Dendritic cell treated with granulocyte-macrophage colony-stimulating factor and Interleukin-4, amounts not matched to agents 40 ng/mL and 50 ng/mL, for 4 days (primary cell): ENCODE measurements at regions not wholly inside any gene's neighbourhood (a gene's known extent, or its start where the extent isn't known, plus 50 kb on each side); places are given as distances from the start of the nearest gene placed in this dataset.

Source experiments
- H3K27ac Mint-ChIP-seq: one replicate; pipeline ENCODE4 v1.8.0; 2022; ENCODE audit warnings: mild to moderate bottlenecking, mixed read lengths
- H3K27me3 Mint-ChIP-seq: one replicate; pipeline ENCODE4 v1.8.0; 2022; ENCODE audit warnings: mild to moderate bottlenecking, mixed read lengths
- H3K36me3 Mint-ChIP-seq: one replicate; pipeline ENCODE4 v1.8.0; 2022; ENCODE audit warnings: low read depth, mixed read lengths
- H3K4me1 Mint-ChIP-seq: one replicate; pipeline ENCODE4 v1.8.0; 2022; ENCODE audit warnings: low read depth, mixed read lengths
- H3K4me3 Mint-ChIP-seq: one replicate; pipeline ENCODE4 v1.8.0; 2022; ENCODE audit warnings: mild to moderate bottlenecking, moderate library complexity, mixed read lengths
- H3K9me3 Mint-ChIP-seq: one replicate; pipeline ENCODE4 v1.8.0; 2022; ENCODE audit warnings: mixed read lengths
- intact Hi-C: fragments of 100-400 bp; cut with micrococcal nuclease; formaldehyde crosslinking; loops from one replicate; pipeline ENCODE4 v1.15.0; 2022

DNA sequence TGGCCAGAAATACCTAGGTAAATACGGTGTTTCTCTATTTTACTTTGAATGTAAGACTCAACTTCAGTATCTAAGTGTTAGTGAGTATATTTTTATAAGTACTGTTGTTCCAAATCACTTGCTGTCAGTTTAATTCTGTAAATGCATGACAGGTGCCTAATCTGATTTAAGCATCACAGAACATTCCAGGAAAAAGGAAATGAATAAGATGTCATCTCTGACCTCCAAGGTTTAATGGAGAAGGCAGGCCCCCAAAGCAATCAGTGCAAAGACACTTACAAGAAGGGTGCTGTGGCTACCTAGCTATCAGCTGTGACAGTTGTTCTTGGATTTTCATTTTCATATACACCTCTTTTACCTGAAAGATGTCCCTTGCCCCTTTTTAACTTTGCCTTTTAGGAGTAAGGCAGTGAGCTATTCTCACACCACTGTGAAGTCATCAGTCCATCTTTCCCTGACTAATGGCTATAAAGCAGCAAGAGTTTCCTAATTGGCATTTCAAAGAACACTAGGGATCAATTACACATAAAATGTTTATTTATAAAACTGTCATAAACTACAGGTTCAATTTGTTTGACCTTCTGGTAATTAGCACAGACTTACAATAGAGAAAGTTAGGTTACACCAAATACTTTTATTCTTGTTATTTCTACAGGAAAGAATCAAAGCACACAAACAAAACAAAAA is 427.6 kb downstream of the SPRY2 start:
- no peaks in the 10 kb centered on the region for H3K36me3 Mint-ChIP-seq
- H3K9me3 Mint-ChIP-seq, result no peaks in the 10 kb centered on the region
- no peak overlapping the region for H3K4me3 Mint-ChIP-seq
- no peak overlapping the region for H3K27ac Mint-ChIP-seq
- intact Hi-C loops, result no loop called here
- H3K4me1 Mint-ChIP-seq, result peaks cover 11% of the 10 kb centered on the region
- no peaks in the 10 kb centered on the region for H3K27me3 Mint-ChIP-seq

- H3K27ac Mint-ChIP-seq, result no peak overlapping the region
- peaks cover 6% of the 10 kb centered on the region for H3K4me1 Mint-ChIP-seq
- intact Hi-C loops, result no loop called here
- H3K9me3 Mint-ChIP-seq, result no peaks in the 10 kb centered on the region
- H3K36me3 Mint-ChIP-seq, result no peaks in the 10 kb centered on the region
- no peak overlapping the region for H3K4me3 Mint-ChIP-seq
- no peaks in the 10 kb centered on the region for H3K27me3 Mint-ChIP-seq
Observed at GRCh38 chr13:79912403-79912802, 428.5 kb downstream of the SPRY2 start.

DNA sequence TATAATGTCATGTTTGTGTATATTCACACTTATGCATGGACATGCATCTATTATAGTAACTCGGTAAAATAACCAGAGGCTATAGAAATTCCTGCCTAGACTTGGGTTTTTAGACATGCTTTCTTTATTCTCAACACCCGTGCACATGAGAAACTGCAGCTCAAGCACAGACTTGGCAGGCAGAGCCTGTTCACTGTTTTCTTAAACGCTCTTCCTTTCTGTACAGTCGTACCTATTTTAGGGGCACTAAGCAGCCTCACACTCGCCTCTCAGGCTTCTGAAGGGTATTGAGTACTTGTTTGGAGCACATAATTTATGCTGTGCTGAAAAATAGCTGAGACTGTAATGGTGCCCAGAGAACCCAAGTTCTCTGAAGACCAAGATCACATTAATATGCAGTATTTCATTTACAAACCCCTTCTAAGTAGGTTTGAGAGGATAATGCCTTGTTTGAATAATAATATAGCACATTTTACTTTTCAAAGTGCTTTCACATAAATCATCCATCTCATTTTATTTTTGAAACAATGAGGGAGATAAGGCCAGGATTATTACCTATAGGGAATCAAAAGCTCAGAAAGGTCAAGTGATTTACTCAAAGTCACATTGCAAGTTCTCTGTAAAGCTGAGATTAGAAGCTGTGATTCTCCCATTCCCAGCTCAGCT is 429.9 kb downstream of the SPRY2 start:
- Mint-ChIP-seq H3K36me3 (no peaks in the 10 kb centered on the region), H3K27me3 (no peaks in the 10 kb centered on the region), H3K4me3 (no peak overlapping the region), H3K4me1 (peaks cover 6% of the 10 kb centered on the region), H3K27ac (no peak overlapping the region), H3K9me3 (no peaks in the 10 kb centered on the region)
- intact Hi-C loops, result no loop called here

DNA sequence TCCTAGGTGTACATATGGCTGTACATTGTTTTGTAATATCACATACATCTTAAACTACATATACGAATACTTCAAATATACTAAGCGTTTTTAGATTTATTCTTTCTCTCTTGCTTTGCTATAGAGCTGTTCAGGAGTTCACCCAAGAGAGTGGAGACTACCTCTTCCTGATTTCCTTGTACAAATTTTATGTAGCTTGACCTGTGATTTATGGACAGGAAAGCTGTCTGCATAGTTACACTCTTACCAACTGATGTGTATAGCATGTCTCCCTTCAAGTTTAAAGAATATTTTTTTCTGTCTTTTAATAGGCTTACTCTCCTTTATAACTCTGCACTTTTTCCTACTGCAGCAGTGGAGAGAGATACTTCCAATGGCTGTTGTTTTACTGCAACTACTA is 428.7 kb downstream of the NDFIP2 start:
- Mint-ChIP-seq H3K4me3 (no peak overlapping the region), H3K9me3 (no peaks in the 10 kb centered on the region), H3K4me1 (peaks cover 6% of the 10 kb centered on the region), H3K36me3 (no peaks in the 10 kb centered on the region), H3K27me3 (no peaks in the 10 kb centered on the region), H3K27ac (no peak overlapping the region)
- intact Hi-C loops, result no loop called here

DNA sequence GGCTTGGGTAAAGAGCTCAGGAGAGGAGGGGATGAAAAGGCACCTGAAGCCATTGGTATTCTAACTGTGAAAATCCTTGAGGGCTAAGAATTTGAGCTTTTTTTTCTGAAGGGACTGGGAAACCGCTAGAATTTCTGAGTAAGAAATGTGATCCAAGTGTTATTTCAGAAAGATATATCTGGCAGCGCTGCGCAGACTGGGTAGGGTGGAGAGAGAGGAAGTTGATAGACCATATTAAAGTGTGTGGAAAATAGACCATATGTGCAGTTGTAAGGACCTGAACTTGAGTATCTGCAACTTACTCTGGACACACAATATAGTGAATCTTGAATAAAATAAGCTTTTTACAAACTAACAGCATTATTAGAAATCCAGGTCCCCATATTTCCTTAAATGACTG is 427.4 kb downstream of the NDFIP2 start:
- intact Hi-C loops, result no loop called here
- H3K9me3 Mint-ChIP-seq, result no peaks in the 10 kb centered on the region
- no peaks in the 10 kb centered on the region for H3K27me3 Mint-ChIP-seq
- H3K36me3 Mint-ChIP-seq, result no peaks in the 10 kb centered on the region
- no peaks in the 10 kb centered on the region for H3K4me1 Mint-ChIP-seq
- H3K27ac Mint-ChIP-seq, result no peak overlapping the region
- H3K4me3 Mint-ChIP-seq, result no peak overlapping the region

DNA sequence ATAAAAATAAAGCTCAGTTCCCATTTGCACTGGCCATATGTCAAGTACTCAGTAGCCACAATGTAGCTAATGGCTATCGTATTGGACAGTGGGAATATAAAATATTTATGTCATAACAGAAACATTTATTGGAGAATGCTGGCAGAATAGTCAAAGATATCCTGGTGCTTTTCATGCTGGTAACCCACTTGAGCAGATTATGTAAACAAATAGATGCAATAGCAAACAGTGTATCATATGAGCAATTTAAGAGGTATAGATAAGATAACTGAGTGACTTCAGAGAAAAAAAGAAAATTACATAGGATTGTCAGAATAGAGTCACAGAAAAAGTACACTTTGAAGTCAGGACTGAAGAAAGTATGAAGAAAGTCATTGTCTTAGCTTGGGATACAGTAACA is 426.6 kb downstream of the NDFIP2 start:
- Mint-ChIP-seq H3K9me3 (no peaks in the 10 kb centered on the region), H3K27ac (no peak overlapping the region), H3K4me3 (no peak overlapping the region), H3K4me1 (no peaks in the 10 kb centered on the region), H3K36me3 (no peaks in the 10 kb centered on the region), H3K27me3 (no peaks in the 10 kb centered on the region)
- intact Hi-C loops, result no loop called here

GRCh38 chr13:79906345-79906744 is 425.4 kb downstream of the NDFIP2 start:
- no peaks in the 10 kb centered on the region for H3K36me3 Mint-ChIP-seq
- H3K4me1 Mint-ChIP-seq, result peaks cover 3% of the 10 kb centered on the region
- intact Hi-C loops, result no loop called here
- no peaks in the 10 kb centered on the region for H3K9me3 Mint-ChIP-seq
- H3K4me3 Mint-ChIP-seq, result no peak overlapping the region
- no peaks in the 10 kb centered on the region for H3K27me3 Mint-ChIP-seq
- no peak overlapping the region for H3K27ac Mint-ChIP-seq

DNA sequence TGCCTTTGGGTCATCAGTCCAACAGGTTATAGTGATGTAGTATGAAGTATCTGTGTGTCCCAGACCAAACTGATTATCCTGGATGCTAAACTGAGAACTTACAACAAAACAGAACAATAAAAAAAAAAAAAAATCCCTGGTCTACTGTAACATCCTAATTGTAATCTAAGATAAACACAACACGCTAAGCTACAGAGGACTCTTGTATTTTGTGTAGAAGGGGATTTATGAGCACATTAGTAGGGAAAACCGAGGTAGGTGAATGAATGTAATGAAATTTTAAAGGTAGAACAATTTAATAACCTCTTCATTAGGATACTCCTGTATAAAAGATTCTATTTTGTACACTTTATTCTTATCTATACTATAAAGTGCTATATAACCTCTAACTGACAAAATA is 424.1 kb downstream of the NDFIP2 start:
- H3K27me3 Mint-ChIP-seq, result no peaks in the 10 kb centered on the region
- intact Hi-C loops, result no loop called here
- H3K36me3 Mint-ChIP-seq, result no peaks in the 10 kb centered on the region
- no peak overlapping the region for H3K4me3 Mint-ChIP-seq
- H3K9me3 Mint-ChIP-seq, result no peaks in the 10 kb centered on the region
- H3K4me1 Mint-ChIP-seq, result peaks cover 7% of the 10 kb centered on the region
- H3K27ac Mint-ChIP-seq, result no peak overlapping the region

- Mint-ChIP-seq H3K27ac (no peak overlapping the region), H3K4me3 (no peak overlapping the region), H3K36me3 (no peaks in the 10 kb centered on the region), H3K27me3 (no peaks in the 10 kb centered on the region), H3K4me1 (peaks cover 7% of the 10 kb centered on the region), H3K9me3 (no peaks in the 10 kb centered on the region)
- intact Hi-C loops, result no loop called here
Observed at GRCh38 chr13:79904581-79904980, 423.6 kb downstream of the NDFIP2 start.

DNA sequence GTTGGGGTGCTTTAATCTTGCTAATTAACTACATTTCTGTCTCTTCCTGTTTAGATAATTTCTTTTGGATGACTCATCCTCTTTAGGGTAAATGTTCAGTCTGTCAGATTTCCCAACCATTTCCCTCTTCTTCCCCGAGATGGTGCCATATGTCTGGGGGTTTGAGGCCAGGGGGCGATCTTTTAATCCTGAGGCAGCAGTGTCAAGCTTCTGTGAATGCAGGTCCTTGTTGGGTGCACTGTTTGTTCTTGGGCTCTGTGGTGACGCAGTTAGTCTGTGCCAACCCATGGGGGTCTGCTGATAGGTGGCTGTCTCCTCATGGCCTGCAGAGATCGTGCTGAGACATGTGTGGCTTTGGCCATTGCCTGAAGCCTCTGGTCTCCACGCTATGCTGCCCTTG is 420.4 kb downstream of the NDFIP2 start:
- peaks cover 14% of the 10 kb centered on the region for H3K4me1 Mint-ChIP-seq
- no peak overlapping the region for H3K27ac Mint-ChIP-seq
- intact Hi-C loops, result no loop called here
- no peaks in the 10 kb centered on the region for H3K36me3 Mint-ChIP-seq
- H3K9me3 Mint-ChIP-seq, result no peaks in the 10 kb centered on the region
- no peaks in the 10 kb centered on the region for H3K27me3 Mint-ChIP-seq
- H3K4me3 Mint-ChIP-seq, result no peak overlapping the region

GRCh38 chr13:79900356-79900755 is 419.4 kb downstream of the NDFIP2 start:
- Mint-ChIP-seq H3K4me3 (no peak overlapping the region), H3K9me3 (no peaks in the 10 kb centered on the region), H3K27me3 (no peaks in the 10 kb centered on the region), H3K4me1 (peaks cover 14% of the 10 kb centered on the region), H3K36me3 (no peaks in the 10 kb centered on the region), H3K27ac (no peak overlapping the region)
- intact Hi-C loops, result no loop called here

- no peak overlapping the region for H3K4me3 Mint-ChIP-seq
- H3K9me3 Mint-ChIP-seq, result no peaks in the 10 kb centered on the region
- H3K27me3 Mint-ChIP-seq, result no peaks in the 10 kb centered on the region
- H3K27ac Mint-ChIP-seq, result no peak overlapping the region
- no peaks in the 10 kb centered on the region for H3K36me3 Mint-ChIP-seq
- peaks cover 14% of the 10 kb centered on the region for H3K4me1 Mint-ChIP-seq
- intact Hi-C loops, result no loop called here
Observed at GRCh38 chr13:79898996-79899395, 418.0 kb downstream of the NDFIP2 start.

DNA sequence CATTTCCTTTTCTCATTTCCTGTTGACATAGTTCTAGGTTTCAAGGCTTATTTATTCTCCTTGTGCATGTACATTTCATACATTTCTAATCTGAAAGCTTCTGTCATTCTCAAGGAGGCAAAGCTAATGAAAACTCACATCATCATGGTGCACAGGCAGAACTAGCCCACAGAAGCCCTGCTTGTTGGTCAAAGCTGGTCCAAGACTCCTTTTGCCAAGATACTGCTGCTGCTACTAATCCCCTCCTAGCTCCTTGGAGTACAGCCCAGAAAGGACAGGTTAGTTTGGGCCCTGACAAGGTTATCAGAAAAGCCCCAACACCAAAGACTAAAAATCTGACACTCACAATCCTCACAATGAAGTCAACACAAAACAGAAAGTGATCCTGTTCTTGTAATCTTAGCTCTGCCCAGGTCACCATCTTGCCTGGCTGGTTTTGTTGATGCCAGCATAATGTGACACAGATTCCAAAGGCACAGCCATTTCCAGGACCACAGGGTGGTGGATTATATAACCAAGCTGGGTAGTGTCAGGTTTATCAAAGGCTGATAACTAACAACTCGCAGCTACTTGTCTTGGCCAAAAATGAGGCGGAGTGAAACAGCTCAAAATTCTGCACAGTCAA is 417.4 kb downstream of the NDFIP2 start:
- no peak overlapping the region for H3K27ac Mint-ChIP-seq
- H3K4me1 Mint-ChIP-seq, result peaks cover 14% of the 10 kb centered on the region
- no peaks in the 10 kb centered on the region for H3K27me3 Mint-ChIP-seq
- H3K4me3 Mint-ChIP-seq, result no peak overlapping the region
- no peaks in the 10 kb centered on the region for H3K9me3 Mint-ChIP-seq
- H3K36me3 Mint-ChIP-seq, result no peaks in the 10 kb centered on the region
- intact Hi-C loops, result no loop called here

DNA sequence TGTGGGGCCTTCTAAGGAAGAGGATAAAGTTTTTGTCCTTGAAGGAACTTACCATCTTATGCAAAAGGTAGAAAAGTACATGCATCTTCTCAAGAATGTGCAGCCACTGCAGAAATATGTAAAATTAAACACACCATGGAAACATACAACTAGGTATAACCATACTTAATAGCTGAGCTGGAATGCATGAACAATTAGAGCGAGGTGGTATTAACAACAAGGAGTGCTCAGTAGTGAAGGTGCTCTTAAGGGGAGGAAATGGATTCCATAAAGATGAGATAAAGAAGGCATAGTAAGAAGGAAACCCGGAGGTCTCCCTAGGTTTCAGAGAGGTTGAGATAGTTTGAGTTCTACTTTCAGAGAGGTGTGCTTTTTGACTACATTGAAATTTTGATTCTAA is 415.9 kb downstream of the NDFIP2 start:
- Mint-ChIP-seq H3K4me3 (no peak overlapping the region), H3K36me3 (no peaks in the 10 kb centered on the region), H3K27ac (no peak overlapping the region), H3K9me3 (no peaks in the 10 kb centered on the region), H3K4me1 (peaks cover 14% of the 10 kb centered on the region), H3K27me3 (no peaks in the 10 kb centered on the region)
- intact Hi-C loops, result no loop called here
